Gastroesophageal sphincter (tissue), 3 donors: ENCODE measurements at regions not wholly inside any gene's neighbourhood (a gene's known extent, or its start where the extent isn't known, plus 50 kb on each side); places are given as distances from the start of the nearest gene placed in this dataset.

ENCODE experiments used
- CTCF ChIP-seq, 4 experiments: fragments of 200-600 bp in 2 of 4; fragments of 450-650 bp in 2 of 4; sonication (generic) in 1 of 4; IDR thresholded peaks; one replicate each; pipeline ENCODE4 v1.5.1; 2017 to 2019; ENCODE audit warnings: antibody characterized with exemption in 4 of 4, mild to moderate bottlenecking in 2 of 4, moderate library complexity in 2 of 4
- POLR2A ChIP-seq, 2 donors: fragments of 450-650 bp; IDR thresholded peaks; one replicate each; pipeline ENCODE4 v1.6.1; 2017; ENCODE audit warnings: antibody characterized with exemption in 2 of 2, mild to moderate bottlenecking in 2 of 2, moderate library complexity in 1 of 2
- POLR2AphosphoS5 ChIP-seq: sonication (generic); formaldehyde crosslinking; IDR thresholded peaks from one replicate; pipeline ENCODE4 v1.6.1; 2017; ENCODE audit warnings: antibody characterized with exemption

- no peak for TF ChIP-seq CTCF (IDR thresholded peaks at IDR 0.05)
- no peak for TF ChIP-seq POLR2AphosphoS5
- TF ChIP-seq POLR2A (IDR thresholded peaks at IDR 0.05): no peak
Measured at GRCh38 chrX:109952050-109952449, 50.9 kb upstream of the TMEM164 start.
